K562 (cell line): ENCODE measurements at regions not wholly inside any gene's neighbourhood (a gene's known extent, or its start where the extent isn't known, plus 50 kb on each side); places are given as distances from the start of the nearest gene placed in this dataset.

Source experiments
- CTCF ChIP-seq, 3 experiments: IDR thresholded peaks in 2 of 3; conservative IDR thresholded peaks in 1 of 3; 2 replicates each; pipeline ENCODE4 v1.5.1; 2011 to 2012; ENCODE audit warnings: low read length in 3 of 3, mild to moderate bottlenecking in 3 of 3, control low read depth in 2 of 3, improper control_type of control experiment in 1 of 3, inconsistent platforms in 1 of 3, low read depth in 1 of 3, mixed read lengths in 1 of 3, moderate library complexity in 1 of 3; ENCODE audit not compliant: insufficient read depth in 2 of 3
- EP300 ChIP-seq: IDR thresholded peaks from 2 replicates; pipeline ENCODE4 v1.6.1; 2012; ENCODE audit warnings: low read length, improper control_type of control experiment
- ETV6 ChIP-seq, 3 experiments: fragments of 150-350 bp in 1 of 3; sonication (generic) in 1 of 3; formaldehyde crosslinking in 1 of 3; IDR thresholded peaks; 2 replicates each; pipeline versions ENCODE4 v1.6.1 to v1.8.0; 2014 to 2022; ENCODE audit warnings: borderline replicate concordance in 2 of 3, low read depth in 2 of 3, antibody characterized with exemption in 1 of 3, low read length in 1 of 3, mild to moderate bottlenecking in 1 of 3, missing genetic modification reagents in 1 of 3
- GATAD2A ChIP-seq: fragments of 450-650 bp; IDR thresholded peaks from 2 replicates; pipeline ENCODE4 v1.6.1; 2017
- MBD2 ChIP-seq: sonication (generic); IDR thresholded peaks from 2 replicates; pipeline ENCODE4 v1.6.1; 2016; ENCODE audit warnings: low read depth, borderline replicate concordance
- MYC ChIP-seq, 2 experiments: fragments of 250-450 bp in 1 of 2; sonication (Bioruptor Pico) in 1 of 2; IDR thresholded peaks; 2 replicates each; pipeline versions ENCODE4 v1.5.1 to v1.6.1; 2012 to 2021; ENCODE audit warnings: low read depth in 2 of 2, borderline replicate concordance in 1 of 2, improper control_type of control experiment in 1 of 2, low read length in 1 of 2, mild to moderate bottlenecking in 1 of 2, moderate library complexity in 1 of 2
- POLR2A ChIP-seq: fragments of 450-650 bp; conservative IDR thresholded peaks from 2 replicates; pipeline ENCODE4 v1.6.1; 2016
- RCOR1 ChIP-seq, 2 experiments: IDR thresholded peaks; 2 replicates each; pipeline ENCODE4 v1.6.1; 2012; ENCODE audit warnings: low read depth in 2 of 2, low read length in 2 of 2, borderline replicate concordance in 1 of 2, improper control_type of control experiment in 1 of 2
- SIN3A ChIP-seq, 2 experiments: fragments of 150-350 bp in 1 of 2; IDR thresholded peaks; 2 replicates each; pipeline ENCODE4 v1.6.1; 2011 to 2016; ENCODE audit warnings: borderline replicate concordance in 2 of 2, low read depth in 2 of 2, low read length in 2 of 2, mild to moderate bottlenecking in 2 of 2, moderate library complexity in 2 of 2; ENCODE audit not compliant: control insufficient read depth in 1 of 2
- SIX5 ChIP-seq, 2 experiments: IDR thresholded peaks; 2 replicates each; pipeline ENCODE4 v1.6.1; 2011; ENCODE audit warnings: low read length in 2 of 2, borderline replicate concordance in 1 of 2, low read depth in 1 of 2, mild to moderate bottlenecking in 1 of 2, moderate library complexity in 1 of 2; ENCODE audit not compliant: insufficient read depth in 1 of 2
- ZFP91 ChIP-seq: sonication (generic); formaldehyde crosslinking; IDR thresholded peaks from 2 replicates; pipeline ENCODE4 v1.8.0; 2022; ENCODE audit warnings: mild to moderate bottlenecking, missing genetic modification reagents
- ZNF197 ChIP-seq: fragments of 200-800 bp; sonication (Bioruptor generic); IDR thresholded peaks from 2 replicates; pipeline ENCODE4 v1.6.1; 2016; ENCODE audit warnings: low read depth, missing genetic modification characterization, missing compliant biosample characterization
- TF ChIP-seq, protein P1 (sequence below): sonication (generic); formaldehyde crosslinking; IDR thresholded peaks from 2 replicates; pipeline ENCODE4 v1.8.0; 2022; ENCODE audit warnings: missing genetic modification reagents, mild to moderate bottlenecking, moderate library complexity, borderline replicate concordance

- no peak for TF ChIP-seq EP300
- TF ChIP-seq POLR2A = no peak
- no peak for TF ChIP-seq SIN3A (IDR thresholded peaks at IDR 0.05; ENCODE audit: borderline replicate concordance in 2 of 2, control insufficient read depth in 1 of 2, low read depth in 2 of 2, low read length in 2 of 2)
- no peak for TF ChIP-seq SIX5 (IDR thresholded peaks at IDR 0.05; ENCODE audit: borderline replicate concordance in 1 of 2, insufficient read depth in 1 of 2, low read depth in 1 of 2, low read length in 2 of 2)
- no peak for TF ChIP-seq RCOR1 (IDR thresholded peaks at IDR 0.05; ENCODE audit: borderline replicate concordance in 1 of 2, low read depth in 2 of 2, low read length in 2 of 2)
- no peak for TF ChIP-seq MBD2
- TF ChIP-seq, protein P1, sequence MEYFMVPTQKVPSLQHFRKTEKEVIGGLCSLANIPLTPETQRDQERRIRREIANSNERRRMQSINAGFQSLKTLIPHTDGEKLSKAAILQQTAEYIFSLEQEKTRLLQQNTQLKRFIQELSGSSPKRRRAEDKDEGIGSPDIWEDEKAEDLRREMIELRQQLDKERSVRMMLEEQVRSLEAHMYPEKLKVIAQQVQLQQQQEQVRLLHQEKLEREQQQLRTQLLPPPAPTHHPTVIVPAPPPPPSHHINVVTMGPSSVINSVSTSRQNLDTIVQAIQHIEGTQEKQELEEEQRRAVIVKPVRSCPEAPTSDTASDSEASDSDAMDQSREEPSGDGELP = no peak
- no peak for TF ChIP-seq MYC (IDR thresholded peaks at IDR 0.05; ENCODE audit: low read depth, low read length)
- TF ChIP-seq MYC (CRISPR knock-in tag; IDR thresholded peaks at IDR 0.05; ENCODE audit: borderline replicate concordance, low read depth) = no peak
- TF ChIP-seq GATAD2A = no peak
- TF ChIP-seq ZNF197 (CRISPR knock-in tag) = no peak
- no peak for TF ChIP-seq ETV6 (IDR thresholded peaks at IDR 0.05; ENCODE audit: borderline replicate concordance in 1 of 2, low read depth in 2 of 2, low read length in 1 of 2)
- no peak for TF ChIP-seq ETV6 (CRISPR knock-in tag; IDR thresholded peaks at IDR 0.05; ENCODE audit: borderline replicate concordance)
- no peak for TF ChIP-seq ZFP91 (CRISPR knock-in tag)
- no peak for TF ChIP-seq CTCF (IDR thresholded peaks at IDR 0.05 in 2 of 3, conservative IDR thresholded peaks at IDR 0.05 in 1 of 3; ENCODE audit: insufficient read depth in 2 of 3, low read depth in 1 of 3, low read length in 3 of 3)
Observed at GRCh38 chr11:37704791-37705190, 1106.8 kb upstream of the RAG2 start.
